Pancreas (tissue), 10 donors: ENCODE measurements at regions not wholly inside any gene's neighbourhood (a gene's known extent, or its start where the extent isn't known, plus 50 kb on each side); places are given as distances from the start of the nearest gene placed in this dataset.
"Not testable (repeated sequence)": the region's sequence is repeated elsewhere in the genome, so short reads cannot be mapped to it uniquely, and the experiment has no call there.

Experiments used
- ATAC-seq, 4 donors: fragments of 200-7000 bp; cut with Tn5 transposase; one replicate each; pipeline versions ENCODE4 v1.8.0 to v1.9.1; 2020; ENCODE audit warnings: mild to moderate bottlenecking in 4 of 4, moderate library complexity in 4 of 4
- DNase-seq, 6 donors: peaks; one replicate each; pipeline ENCODE4 v3.0.0-alpha.2; 2020
- FAIRE-seq: peaks from 2 replicates; lab custom pipeline; 2012; peaks lifted over from hg19 to GRCh38; lab: Jason Lieb, UNC
- H3K27ac ChIP-seq, 4 donors: fragments of 200-600 bp; sonication (generic); 1 replicate in 3 of 4; 2 replicates in 1 of 4; pipeline versions ENCODE4 v1.5.0 to v1.8.0; 2020
- H3K27me3 ChIP-seq, 4 donors: fragments of 200-600 bp; one replicate each; pipeline ENCODE4 v1.8.0; 2021
- H3K36me3 ChIP-seq, 3 donors: fragments of 200-600 bp; sonication (generic) in 1 of 3; one replicate each; pipeline versions ENCODE4 v1.5.0 to v1.8.0; 2020 to 2021
- H3K4me1 ChIP-seq, 3 donors: fragments of 200-600 bp; one replicate each; pipeline ENCODE4 v1.8.0; 2021
- H3K4me3 ChIP-seq, 4 donors: fragments of 200-600 bp; sonication (generic) in 2 of 4; one replicate each; pipeline versions ENCODE4 v1.5.0 to v1.8.0; 2020 to 2021
- H3K9me3 ChIP-seq, 4 donors: fragments of 200-600 bp; one replicate each; pipeline ENCODE4 v1.8.0; 2021
- WGBS, 2 donors: extraction: QIAGEN DNeasy Blood & Tissue Kit; methylation state at CpG; one replicate each; pipeline ENCODE4 v1.1.7; 2013; 5-methylcytosine and 5-hydroxymethylcytosine counted together
- intact Hi-C, 3 donors: fragments of 100-400 bp; cut with DNase I; formaldehyde crosslinking; loops; one replicate each; pipeline versions ENCODE4 v1.11.1 to v1.14.2; 2022
- TF ChIP-seq, protein P1 (sequence below), 4 donors: fragments of 200-600 bp; sonication (generic) in 3 of 4; IDR thresholded peaks; one replicate each; pipeline versions ENCODE4 v1.5.0 to v1.8.0; 2021; ENCODE audit warnings: antibody characterized with exemption in 4 of 4
- donor health status: healthy with polysubstance abuse.
- donor health status: DM: no; HTN: no; CAD: no; lungs with moderate emphysema.
- donor health status: DM: no; HTN: no; CAD: no.
- donor health status: control.
- donor health status: control.
- donor health status: Bipolar disorder and iron deficiency.
- donor health status: DM: yes; HTN: yes; CAD: no.
- donor health status: DM: no; HTN: no; CAD: no.
- donor health status: DM: no; HTN: no; CAD: no.
- donor health status: DM: yes; HTN: yes; CAD: no.

GRCh38 chr2:163132850-163133249 lies 294.3 kb upstream of the KCNH7 start:
- DNase-seq (no peak), ATAC-seq (peak in 2 of 4 donors; percentile 38 to 45), FAIRE-seq (peak; percentile 69)
- Histone ChIP-seq H3K36me3 (no peaks in the 10 kb centered on the region), H3K4me1 (no peaks in the 10 kb centered on the region), H3K27me3 (no peaks in the 10 kb centered on the region), H3K27ac (no peak overlapping the region), H3K9me3 (no peaks in the 10 kb centered on the region), H3K4me3 (no peak overlapping the region)
- WGBS, 2 donors = 5 to 18% methylated on average over 3 of the region's 3 CpGs
- intact Hi-C loops = loop anchor here in 2 of 3 donors (5.0 to 10.0 kb wide), 2 partner anchors 238 to 241 kb away; no protein-coding TSS in a partner anchor
- TF ChIP-seq, protein P1, sequence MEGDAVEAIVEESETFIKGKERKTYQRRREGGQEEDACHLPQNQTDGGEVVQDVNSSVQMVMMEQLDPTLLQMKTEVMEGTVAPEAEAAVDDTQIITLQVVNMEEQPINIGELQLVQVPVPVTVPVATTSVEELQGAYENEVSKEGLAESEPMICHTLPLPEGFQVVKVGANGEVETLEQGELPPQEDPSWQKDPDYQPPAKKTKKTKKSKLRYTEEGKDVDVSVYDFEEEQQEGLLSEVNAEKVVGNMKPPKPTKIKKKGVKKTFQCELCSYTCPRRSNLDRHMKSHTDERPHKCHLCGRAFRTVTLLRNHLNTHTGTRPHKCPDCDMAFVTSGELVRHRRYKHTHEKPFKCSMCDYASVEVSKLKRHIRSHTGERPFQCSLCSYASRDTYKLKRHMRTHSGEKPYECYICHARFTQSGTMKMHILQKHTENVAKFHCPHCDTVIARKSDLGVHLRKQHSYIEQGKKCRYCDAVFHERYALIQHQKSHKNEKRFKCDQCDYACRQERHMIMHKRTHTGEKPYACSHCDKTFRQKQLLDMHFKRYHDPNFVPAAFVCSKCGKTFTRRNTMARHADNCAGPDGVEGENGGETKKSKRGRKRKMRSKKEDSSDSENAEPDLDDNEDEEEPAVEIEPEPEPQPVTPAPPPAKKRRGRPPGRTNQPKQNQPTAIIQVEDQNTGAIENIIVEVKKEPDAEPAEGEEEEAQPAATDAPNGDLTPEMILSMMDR (IDR thresholded peaks at IDR 0.05) = peak in 3 of 4 donors; percentile 23 to 40 (median 31)

DNA sequence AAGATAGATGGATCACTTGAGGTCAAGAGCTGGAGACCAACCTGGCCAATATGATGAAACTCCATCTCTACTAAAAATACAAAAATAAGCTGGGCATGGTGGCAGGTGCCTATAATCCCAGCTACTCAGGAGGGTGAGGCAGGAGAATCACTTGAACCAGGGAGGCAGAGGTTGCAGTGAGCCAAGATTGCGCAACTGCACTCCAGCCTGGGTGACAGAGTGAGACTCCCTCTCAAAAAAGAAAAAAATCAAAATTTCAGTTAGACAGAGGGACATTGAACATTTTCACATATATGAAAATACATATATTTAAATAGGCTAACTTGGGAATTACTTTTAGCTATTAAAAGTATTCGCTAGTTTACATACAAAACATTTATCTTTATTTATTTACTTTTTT lies 293.6 kb upstream of the KCNH7 start:
- ATAC-seq, H3K27ac ChIP-seq, H3K9me3 ChIP-seq, H3K27me3 ChIP-seq, DNase-seq, FAIRE-seq, H3K36me3 ChIP-seq, H3K4me1 ChIP-seq, H3K4me3 ChIP-seq: not testable (repeated sequence)
- 80 to 91% methylated on average over 2 of the region's 2 CpGs for WGBS, 2 donors
- intact Hi-C loops = loop anchor here in 2 of 3 donors (5.0 to 10.0 kb wide), 2 partner anchors 237 to 240 kb away; no protein-coding TSS in a partner anchor

- WGBS, 2 donors = 66 to 97% methylated on average over 1 of the region's 1 CpG
- no peak overlapping the region for H3K4me3 ChIP-seq
- no peaks in the 10 kb centered on the region for H3K36me3 ChIP-seq
- DNase-seq (no peak), FAIRE-seq (no peak), ATAC-seq (no peak)
- intact Hi-C loops = no loop called here
- H3K27ac ChIP-seq = no peak overlapping the region
- no peaks in the 10 kb centered on the region for H3K4me1 ChIP-seq
- TF ChIP-seq, protein P1 (IDR thresholded peaks at IDR 0.05) = no peak
- no peaks in the 10 kb centered on the region for H3K9me3 ChIP-seq
- no peaks in the 10 kb centered on the region for H3K27me3 ChIP-seq
Observed at GRCh38 chr2:163123526-163123925, 285.0 kb upstream of the KCNH7 start.

- H3K9me3 ChIP-seq = no peaks in the 10 kb centered on the region
- TF ChIP-seq, protein P1 (IDR thresholded peaks at IDR 0.05) = no peak
- intact Hi-C loops = no loop called here
Observed at GRCh38 chr2:163122257-163122656, 283.7 kb upstream of the KCNH7 start.

DNA sequence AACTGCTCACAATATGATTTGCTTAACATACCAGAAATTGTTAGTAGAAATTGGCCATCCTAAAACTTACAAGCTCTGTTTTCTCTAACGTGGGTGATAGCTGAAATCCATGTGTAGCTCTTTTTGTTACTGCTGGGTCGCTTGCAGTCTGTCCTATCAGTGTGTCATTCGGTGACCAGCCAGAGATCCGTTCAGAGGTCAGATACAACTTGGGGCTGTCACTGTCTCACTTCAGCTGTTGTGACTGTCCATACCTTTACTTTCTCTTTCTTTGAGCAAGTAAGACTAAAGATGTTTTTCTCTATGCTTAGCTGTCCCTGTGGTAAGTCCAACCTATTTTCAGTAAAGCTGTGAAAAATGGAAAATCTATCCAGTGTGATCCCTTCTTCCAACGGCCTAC lies 282.9 kb upstream of the KCNH7 start:
- H3K27ac ChIP-seq = no peak overlapping the region
- no peak for ATAC-seq
- TF ChIP-seq, protein P1 (IDR thresholded peaks at IDR 0.05) = no peak
- 31 to 46% methylated on average over 5 of the region's 5 CpGs for WGBS, 2 donors
- H3K4me1 ChIP-seq = no peaks in the 10 kb centered on the region
- no peaks in the 10 kb centered on the region for H3K9me3 ChIP-seq
- FAIRE-seq = no peak
- no peak overlapping the region for H3K4me3 ChIP-seq
- no peaks in the 10 kb centered on the region for H3K27me3 ChIP-seq
- no peaks in the 10 kb centered on the region for H3K36me3 ChIP-seq
- no peak for DNase-seq
- intact Hi-C loops = no loop called here

More at GRCh38 chr2:163122257-163122656, 283.7 kb upstream of the KCNH7 start:
- no peaks in the 10 kb centered on the region for H3K27me3 ChIP-seq
- H3K36me3 ChIP-seq = no peaks in the 10 kb centered on the region
- no peak overlapping the region for H3K4me3 ChIP-seq
- no peak for DNase-seq
- FAIRE-seq = no peak
- H3K4me1 ChIP-seq = no peaks in the 10 kb centered on the region
- ATAC-seq = no peak
- no peak overlapping the region for H3K27ac ChIP-seq
